Peyer's patch (tissue), 4 donors: ENCODE measurements at regions not wholly inside any gene's neighbourhood (a gene's known extent, or its start where the extent isn't known, plus 50 kb on each side); places are given as distances from the start of the nearest gene placed in this dataset.

ENCODE experiments used
- DNase-seq, 3 donors: peaks; one replicate each; pipeline ENCODE4 v3.0.0-alpha.2; 2017 to 2019
- H3K27ac ChIP-seq, 4 donors: fragments of 200-600 bp; sonication (generic); one replicate each; pipeline ENCODE4 v1.5.1; 2016 to 2019
- H3K27me3 ChIP-seq, 2 donors: fragments of 200-600 bp; sonication (generic); one replicate each; pipeline ENCODE4 v1.5.1; 2019
- H3K36me3 ChIP-seq, 3 donors: fragments of 200-600 bp; sonication (generic); one replicate each; pipeline ENCODE4 v1.5.1; 2016 to 2019
- H3K4me1 ChIP-seq, 4 donors: fragments of 200-600 bp; sonication (generic); one replicate each; pipeline ENCODE4 v1.5.1; 2016 to 2019
- H3K4me3 ChIP-seq, 4 donors: fragments of 200-600 bp; sonication (generic); 1 replicate in 3 of 4; 2 replicates in 1 of 4; pipeline ENCODE4 v1.5.1; 2016 to 2019; ENCODE audit warnings: mild to moderate bottlenecking in 1 of 4
- H3K9me3 ChIP-seq, 4 donors: fragments of 200-600 bp; sonication (generic); one replicate each; pipeline ENCODE4 v1.5.1; 2016 to 2019; ENCODE audit warnings: mild to moderate bottlenecking in 1 of 4
- POLR2A ChIP-seq, 2 donors: fragments of 450-650 bp; IDR thresholded peaks; one replicate each; pipeline ENCODE4 v1.5.1; 2017; ENCODE audit warnings: antibody characterized with exemption in 2 of 2, mild to moderate bottlenecking in 2 of 2, moderate library complexity in 2 of 2
- TF ChIP-seq, protein P1 (sequence below), 6 experiments: fragments of 450-650 bp in 4 of 6; fragments of 200-600 bp in 2 of 6; sonication (generic) in 1 of 6; IDR thresholded peaks; one replicate each; pipeline ENCODE4 v1.5.1; 2017 to 2019; ENCODE audit warnings: antibody characterized with exemption in 6 of 6, mild to moderate bottlenecking in 3 of 6, moderate library complexity in 1 of 6

DNA sequence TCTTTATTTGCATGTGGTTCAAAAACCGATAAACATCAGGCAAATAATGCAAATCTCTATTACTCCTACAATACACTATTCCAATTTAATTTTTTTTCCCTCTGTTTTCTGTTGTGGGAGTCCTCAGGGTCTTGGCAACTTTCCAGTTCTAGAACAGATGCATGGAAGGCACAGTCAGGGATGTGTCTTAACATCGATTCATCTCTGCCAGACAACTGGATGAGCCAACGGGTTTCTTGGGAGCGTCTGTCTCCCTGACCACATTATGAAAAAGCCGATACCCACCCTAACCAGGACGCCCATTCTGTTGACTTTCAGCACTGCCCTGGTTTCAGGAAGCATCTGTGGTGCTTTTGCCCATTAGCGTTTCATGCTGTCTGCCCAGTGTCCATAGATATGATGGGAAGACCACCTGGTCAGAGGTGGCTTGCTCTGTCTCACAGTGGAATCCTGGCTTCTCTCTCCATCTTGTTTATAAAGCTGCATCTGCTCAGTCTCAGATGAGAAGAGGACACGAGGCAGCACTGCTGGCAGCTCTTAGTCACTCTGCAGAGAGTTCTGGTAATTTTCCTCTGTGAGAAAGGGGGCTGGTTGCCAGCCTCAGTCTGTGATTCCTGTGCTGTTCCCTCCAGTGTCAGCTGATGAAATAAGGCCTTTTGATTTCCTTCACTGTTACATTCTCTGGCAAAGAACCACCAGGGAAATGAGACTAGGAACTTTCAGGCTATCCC, 57.9 kb upstream of the KCNE4 start:
- H3K27me3 ChIP-seq, result no peaks in the 10 kb centered on the region
- DNase-seq, result peak in 2 of 3 donors; percentile 16 to 79
- H3K36me3 ChIP-seq, result no peaks in the 10 kb centered on the region
- H3K9me3 ChIP-seq, result no peaks in the 10 kb centered on the region
- no peak for TF ChIP-seq POLR2A (IDR thresholded peaks at IDR 0.05)
- TF ChIP-seq, protein P1, sequence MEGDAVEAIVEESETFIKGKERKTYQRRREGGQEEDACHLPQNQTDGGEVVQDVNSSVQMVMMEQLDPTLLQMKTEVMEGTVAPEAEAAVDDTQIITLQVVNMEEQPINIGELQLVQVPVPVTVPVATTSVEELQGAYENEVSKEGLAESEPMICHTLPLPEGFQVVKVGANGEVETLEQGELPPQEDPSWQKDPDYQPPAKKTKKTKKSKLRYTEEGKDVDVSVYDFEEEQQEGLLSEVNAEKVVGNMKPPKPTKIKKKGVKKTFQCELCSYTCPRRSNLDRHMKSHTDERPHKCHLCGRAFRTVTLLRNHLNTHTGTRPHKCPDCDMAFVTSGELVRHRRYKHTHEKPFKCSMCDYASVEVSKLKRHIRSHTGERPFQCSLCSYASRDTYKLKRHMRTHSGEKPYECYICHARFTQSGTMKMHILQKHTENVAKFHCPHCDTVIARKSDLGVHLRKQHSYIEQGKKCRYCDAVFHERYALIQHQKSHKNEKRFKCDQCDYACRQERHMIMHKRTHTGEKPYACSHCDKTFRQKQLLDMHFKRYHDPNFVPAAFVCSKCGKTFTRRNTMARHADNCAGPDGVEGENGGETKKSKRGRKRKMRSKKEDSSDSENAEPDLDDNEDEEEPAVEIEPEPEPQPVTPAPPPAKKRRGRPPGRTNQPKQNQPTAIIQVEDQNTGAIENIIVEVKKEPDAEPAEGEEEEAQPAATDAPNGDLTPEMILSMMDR (IDR thresholded peaks at IDR 0.05), result no peak
- no peaks in the 10 kb centered on the region for H3K4me1 ChIP-seq
- no peak overlapping the region for H3K4me3 ChIP-seq
- peak overlapping the region; percentile 39 to 69 (median 54) for H3K27ac ChIP-seq

DNA sequence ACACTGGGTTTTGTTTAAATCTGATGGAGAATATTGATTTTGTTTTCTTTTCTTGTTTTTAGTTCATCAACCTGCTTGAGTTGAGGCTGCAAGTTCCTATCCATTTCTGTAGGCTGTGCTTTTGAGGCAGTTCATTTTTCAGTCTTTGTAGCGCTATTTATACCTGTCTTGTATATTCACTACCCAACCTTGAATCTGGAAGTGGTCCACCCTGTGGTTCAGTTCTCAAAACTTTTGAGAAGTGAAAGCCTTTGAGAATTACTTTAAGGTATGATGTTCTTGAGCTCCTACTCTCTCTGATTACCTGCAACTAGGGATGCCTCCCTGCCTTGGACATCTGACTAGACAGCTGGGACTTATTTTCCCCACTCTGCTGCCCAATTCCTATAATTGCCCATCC, 53.5 kb upstream of the KCNE4 start:
- no peak for TF ChIP-seq POLR2A (IDR thresholded peaks at IDR 0.05)
- TF ChIP-seq, protein P1 (IDR thresholded peaks at IDR 0.05), result no peak
- H3K27me3 ChIP-seq, result no peaks in the 10 kb centered on the region
- no peak overlapping the region for H3K4me3 ChIP-seq
- no peak overlapping the region for H3K27ac ChIP-seq
- no peaks in the 10 kb centered on the region for H3K4me1 ChIP-seq
- no peaks in the 10 kb centered on the region for H3K36me3 ChIP-seq
- no peak for DNase-seq
- no peaks in the 10 kb centered on the region for H3K9me3 ChIP-seq

- Histone ChIP-seq H3K4me3 (no peak overlapping the region), H3K4me1 (no peaks in the 10 kb centered on the region), H3K36me3 (no peaks in the 10 kb centered on the region), H3K27me3 (no peaks in the 10 kb centered on the region), H3K9me3 (no peaks in the 10 kb centered on the region), H3K27ac (no peak overlapping the region)
- TF ChIP-seq, protein P1 (IDR thresholded peaks at IDR 0.05), result no peak
- no peak for TF ChIP-seq POLR2A (IDR thresholded peaks at IDR 0.05)
- no peak for DNase-seq
Measured at GRCh38 chr2:223000872-223001796, 50.9 kb upstream of the KCNE4 start.

GRCh38 chr2:223001797-223002175, 50.2 kb upstream of the KCNE4 start:
- no peak for TF ChIP-seq POLR2A (IDR thresholded peaks at IDR 0.05)
- Histone ChIP-seq H3K4me1 (no peaks in the 10 kb centered on the region), H3K9me3 (no peaks in the 10 kb centered on the region), H3K27ac (no peak overlapping the region), H3K36me3 (no peaks in the 10 kb centered on the region), H3K27me3 (no peaks in the 10 kb centered on the region), H3K4me3 (no peak overlapping the region)
- DNase-seq, result no peak
